Ishikawa (cell line): ENCODE measurements at regions not wholly inside any gene's neighbourhood (a gene's known extent, or its start where the extent isn't known, plus 50 kb on each side); places are given as distances from the start of the nearest gene placed in this dataset.

ENCODE experiments used
- CREB1 ChIP-seq: IDR thresholded peaks from 2 replicates; pipeline ENCODE4 v1.6.1; 2012; ENCODE audit warnings: low read depth
- EP300 ChIP-seq: IDR thresholded peaks from 2 replicates; pipeline ENCODE4 v1.6.1; 2012; ENCODE audit warnings: borderline replicate concordance
- FOXM1 ChIP-seq: IDR thresholded peaks from 2 replicates; pipeline ENCODE4 v1.6.1; 2012; ENCODE audit warnings: low read depth, borderline replicate concordance
- RAD21 ChIP-seq: IDR thresholded peaks from 2 replicates; pipeline ENCODE4 v1.6.1; 2012; ENCODE audit warnings: low read depth
- TCF12 ChIP-seq: IDR thresholded peaks from 2 replicates; pipeline ENCODE4 v1.6.1; 2012; ENCODE audit warnings: low read depth
- TF ChIP-seq, protein P1 (sequence below): IDR thresholded peaks from 2 replicates; pipeline ENCODE4 v1.6.1; 2012; ENCODE audit warnings: low read depth, mild to moderate bottlenecking
- TF ChIP-seq, protein P2 (sequence below): IDR thresholded peaks from 2 replicates; pipeline ENCODE4 v1.6.1; 2012

DNA sequence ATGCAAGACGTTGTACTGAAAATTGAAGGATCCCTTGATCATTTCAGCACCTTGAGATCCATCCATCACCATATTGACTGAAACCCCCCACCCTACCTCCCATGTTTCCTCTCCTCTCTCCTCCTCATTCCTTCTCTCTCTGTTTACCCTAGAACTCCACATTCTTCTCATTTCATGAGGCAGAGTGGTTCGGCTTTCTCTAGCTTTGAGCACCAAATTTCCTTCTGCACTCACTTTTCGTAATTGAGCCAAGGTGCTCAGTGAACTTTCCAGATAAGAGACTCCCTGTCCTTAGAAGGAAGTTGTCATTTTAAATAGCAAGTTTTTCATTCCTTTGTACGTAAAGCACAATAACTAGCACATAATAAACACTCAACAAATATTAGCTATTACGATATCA is 108.3 kb upstream of the SLC34A2 start:
- TF ChIP-seq FOXM1 (no peak), EP300 (no peak), RAD21 (no peak), TCF12 (no peak), CREB1 (no peak)
- TF ChIP-seq, protein P1, sequence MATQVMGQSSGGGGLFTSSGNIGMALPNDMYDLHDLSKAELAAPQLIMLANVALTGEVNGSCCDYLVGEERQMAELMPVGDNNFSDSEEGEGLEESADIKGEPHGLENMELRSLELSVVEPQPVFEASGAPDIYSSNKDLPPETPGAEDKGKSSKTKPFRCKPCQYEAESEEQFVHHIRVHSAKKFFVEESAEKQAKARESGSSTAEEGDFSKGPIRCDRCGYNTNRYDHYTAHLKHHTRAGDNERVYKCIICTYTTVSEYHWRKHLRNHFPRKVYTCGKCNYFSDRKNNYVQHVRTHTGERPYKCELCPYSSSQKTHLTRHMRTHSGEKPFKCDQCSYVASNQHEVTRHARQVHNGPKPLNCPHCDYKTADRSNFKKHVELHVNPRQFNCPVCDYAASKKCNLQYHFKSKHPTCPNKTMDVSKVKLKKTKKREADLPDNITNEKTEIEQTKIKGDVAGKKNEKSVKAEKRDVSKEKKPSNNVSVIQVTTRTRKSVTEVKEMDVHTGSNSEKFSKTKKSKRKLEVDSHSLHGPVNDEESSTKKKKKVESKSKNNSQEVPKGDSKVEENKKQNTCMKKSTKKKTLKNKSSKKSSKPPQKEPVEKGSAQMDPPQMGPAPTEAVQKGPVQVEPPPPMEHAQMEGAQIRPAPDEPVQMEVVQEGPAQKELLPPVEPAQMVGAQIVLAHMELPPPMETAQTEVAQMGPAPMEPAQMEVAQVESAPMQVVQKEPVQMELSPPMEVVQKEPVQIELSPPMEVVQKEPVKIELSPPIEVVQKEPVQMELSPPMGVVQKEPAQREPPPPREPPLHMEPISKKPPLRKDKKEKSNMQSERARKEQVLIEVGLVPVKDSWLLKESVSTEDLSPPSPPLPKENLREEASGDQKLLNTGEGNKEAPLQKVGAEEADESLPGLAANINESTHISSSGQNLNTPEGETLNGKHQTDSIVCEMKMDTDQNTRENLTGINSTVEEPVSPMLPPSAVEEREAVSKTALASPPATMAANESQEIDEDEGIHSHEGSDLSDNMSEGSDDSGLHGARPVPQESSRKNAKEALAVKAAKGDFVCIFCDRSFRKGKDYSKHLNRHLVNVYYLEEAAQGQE, result no peak
- TF ChIP-seq, protein P2, sequence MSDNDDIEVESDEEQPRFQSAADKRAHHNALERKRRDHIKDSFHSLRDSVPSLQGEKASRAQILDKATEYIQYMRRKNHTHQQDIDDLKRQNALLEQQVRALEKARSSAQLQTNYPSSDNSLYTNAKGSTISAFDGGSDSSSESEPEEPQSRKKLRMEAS, result no peak
